ENCODE measurements at regions not wholly inside any gene's neighbourhood (a gene's known extent, or its start where the extent isn't known, plus 50 kb on each side); places are given as distances from the start of the nearest gene placed in this dataset.

DNA sequence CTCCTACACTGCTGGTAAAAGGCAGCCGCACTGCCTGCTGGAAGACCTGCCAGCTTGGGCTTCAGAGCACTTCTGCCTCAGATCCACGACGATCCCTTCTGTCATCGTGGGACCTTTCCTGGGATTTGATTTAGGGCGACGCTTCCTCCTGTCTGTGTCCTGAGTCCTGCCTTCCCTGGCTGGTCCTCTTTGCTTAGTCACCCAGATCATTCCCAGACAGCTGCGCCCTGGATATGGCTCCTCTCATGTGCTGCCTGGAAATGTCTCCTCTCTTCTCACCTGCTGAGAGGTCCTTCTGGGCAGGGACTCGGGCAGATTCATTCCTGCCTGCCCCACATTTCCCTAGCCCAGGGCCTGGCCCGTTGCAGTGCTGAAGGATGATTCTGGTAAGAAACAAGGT is 72.4 kb upstream of the POU3F1 start:
- H3K27me3 Mint-ChIP-seq, result no peaks in the 10 kb centered on the region
- H3K4me3 Mint-ChIP-seq, result no peak overlapping the region
- POLR2A ChIA-PET, result no interaction called here

DNA sequence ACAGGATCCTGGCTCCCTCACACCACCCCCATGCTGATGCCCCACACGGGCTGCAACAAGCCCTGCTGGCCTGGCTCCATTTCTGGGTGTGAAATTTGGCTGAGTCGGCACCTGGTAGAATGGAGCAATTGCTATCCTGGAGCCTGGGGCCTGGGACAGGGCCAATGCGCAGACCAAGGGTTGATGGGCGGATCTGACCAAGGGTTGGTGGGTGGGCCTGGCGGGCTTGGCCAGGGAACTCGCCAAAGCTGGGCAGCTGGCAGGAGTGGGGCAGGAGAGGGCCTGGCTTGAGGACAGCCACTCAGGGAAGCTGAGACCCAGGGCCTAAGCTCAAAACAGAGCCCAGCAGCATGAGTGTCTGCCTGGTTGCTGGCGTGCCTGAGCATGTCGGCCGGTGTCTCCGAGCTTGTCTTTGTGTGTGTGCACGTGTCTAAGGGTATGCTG is 70.9 kb upstream of the POU3F1 start:
- no peak for DNase-seq
- Mint-ChIP-seq H3K4me3 (no peak overlapping the region), H3K4me1 (no peaks in the 10 kb centered on the region), H3K36me3 (ENCODE audit: low read depth) (no peaks in the 10 kb centered on the region), H3K27me3 (no peaks in the 10 kb centered on the region), H3K27ac (no peak overlapping the region), H3K9me3 (no peaks in the 10 kb centered on the region)
- CTCF ChIA-PET, result interaction anchor here (1.4 kb wide), 1 partner anchor 13 kb away, joined by 3 read pairs; no protein-coding TSS in a partner anchor
- POLR2A ChIA-PET, result no interaction called here

More for the DNA sequence above, 72.4 kb upstream of the POU3F1 start:
- Mint-ChIP-seq H3K9me3 (no peaks in the 10 kb centered on the region), H3K4me1 (no peaks in the 10 kb centered on the region), H3K36me3 (ENCODE audit: low read depth) (no peaks in the 10 kb centered on the region), H3K27ac (no peak overlapping the region)
- DNase-seq, result no peak
- CTCF ChIA-PET, result interaction anchor here (0.8 kb wide), 1 partner anchor 13 kb away, joined by 3 read pairs; no protein-coding TSS in a partner anchor

GRCh38 chr1:38115682-38116202 is 69.1 kb upstream of the POU3F1 start:
- no peaks in the 10 kb centered on the region for H3K36me3 Mint-ChIP-seq (ENCODE audit: low read depth)
- H3K4me1 Mint-ChIP-seq, result no peaks in the 10 kb centered on the region
- H3K27ac Mint-ChIP-seq, result no peak overlapping the region
- ChIA-PET POLR2A (no interaction called here), CTCF (no interaction called here)
- no peaks in the 10 kb centered on the region for H3K27me3 Mint-ChIP-seq
- no peak for DNase-seq
- no peak overlapping the region for H3K4me3 Mint-ChIP-seq
- no peaks in the 10 kb centered on the region for H3K9me3 Mint-ChIP-seq

DNA sequence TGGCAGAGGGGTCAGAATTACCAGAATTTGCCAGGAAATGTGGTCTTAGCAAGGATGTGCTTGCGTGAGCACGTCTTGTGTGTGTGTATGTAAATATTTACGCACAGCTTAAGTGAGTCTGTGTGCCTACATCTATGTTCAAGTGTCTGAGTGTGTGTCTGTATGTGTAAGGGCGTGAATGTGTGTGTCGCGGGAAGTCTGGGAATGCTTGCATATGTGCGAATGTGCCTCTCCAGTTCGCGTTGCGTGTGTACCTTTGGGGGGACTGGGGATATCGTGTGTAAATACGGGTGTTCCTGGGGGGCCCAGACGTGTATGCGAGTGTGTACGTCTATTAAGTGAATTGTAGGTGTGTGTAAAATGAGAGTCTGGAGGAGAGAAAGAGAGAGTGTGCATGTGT is 68.6 kb upstream of the POU3F1 start:
- no peak for DNase-seq
- ChIA-PET POLR2A (no interaction called here), CTCF (no interaction called here)
- Mint-ChIP-seq H3K4me3 (no peak overlapping the region), H3K4me1 (no peaks in the 10 kb centered on the region), H3K36me3 (ENCODE audit: low read depth) (no peaks in the 10 kb centered on the region), H3K27ac (no peak overlapping the region), H3K9me3 (no peaks in the 10 kb centered on the region), H3K27me3 (peaks cover 2% of the 10 kb centered on the region)

- H3K9me3 Mint-ChIP-seq, result no peaks in the 10 kb centered on the region
- CTCF ChIA-PET, result interaction anchor here (1.1 kb wide), 1 partner anchor 19 kb away, joined by 3 read pairs; no protein-coding TSS in a partner anchor
- DNase-seq, result no peak
Observed at GRCh38 chr1:38114241-38115026, 67.8 kb upstream of the POU3F1 start.

DNA sequence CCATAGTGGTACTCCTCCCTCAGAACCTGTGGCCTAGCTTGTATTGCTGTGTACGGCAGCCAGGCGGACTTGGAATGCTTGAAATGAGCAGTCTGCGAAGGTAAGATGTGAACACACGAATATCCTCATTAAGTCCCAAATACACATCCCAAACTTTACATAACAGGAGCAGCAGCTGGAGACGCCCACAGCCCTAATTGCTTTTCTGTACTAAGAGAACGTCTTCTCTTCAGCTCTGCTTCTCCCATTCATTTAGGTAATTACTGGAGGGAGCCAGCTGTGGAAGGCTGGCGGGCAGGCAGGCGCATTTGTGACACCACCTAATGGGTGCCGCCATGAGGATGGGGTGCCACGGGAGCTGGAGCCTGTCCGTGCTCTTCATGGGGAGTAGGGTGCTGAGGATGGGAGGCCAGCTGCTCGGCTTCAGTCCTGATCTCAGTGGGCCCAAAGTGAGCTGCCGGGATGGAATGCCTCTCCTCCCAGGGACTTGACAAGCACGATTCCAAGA is 66.6 kb upstream of the POU3F1 start:
- H3K27me3 Mint-ChIP-seq, result peaks cover 6% of the 10 kb centered on the region
- no peak for DNase-seq
- H3K4me3 Mint-ChIP-seq, result no peak overlapping the region
- no peaks in the 10 kb centered on the region for H3K9me3 Mint-ChIP-seq
- H3K4me1 Mint-ChIP-seq, result no peaks in the 10 kb centered on the region
- no peaks in the 10 kb centered on the region for H3K36me3 Mint-ChIP-seq (ENCODE audit: low read depth)
- POLR2A ChIA-PET, result no interaction called here
- CTCF ChIA-PET, result interaction anchor here (1.0 kb wide), 1 partner anchor 24 kb away, joined by 3 read pairs; no protein-coding TSS in a partner anchor
- H3K27ac Mint-ChIP-seq, result no peak overlapping the region

More at GRCh38 chr1:38114241-38115026, 67.8 kb upstream of the POU3F1 start:
- H3K27me3 Mint-ChIP-seq, result peaks cover 2% of the 10 kb centered on the region
- H3K36me3 Mint-ChIP-seq (ENCODE audit: low read depth), result no peaks in the 10 kb centered on the region
- POLR2A ChIA-PET, result no interaction called here
- no peaks in the 10 kb centered on the region for H3K4me1 Mint-ChIP-seq
- H3K4me3 Mint-ChIP-seq, result no peak overlapping the region
- no peak overlapping the region for H3K27ac Mint-ChIP-seq

DNA sequence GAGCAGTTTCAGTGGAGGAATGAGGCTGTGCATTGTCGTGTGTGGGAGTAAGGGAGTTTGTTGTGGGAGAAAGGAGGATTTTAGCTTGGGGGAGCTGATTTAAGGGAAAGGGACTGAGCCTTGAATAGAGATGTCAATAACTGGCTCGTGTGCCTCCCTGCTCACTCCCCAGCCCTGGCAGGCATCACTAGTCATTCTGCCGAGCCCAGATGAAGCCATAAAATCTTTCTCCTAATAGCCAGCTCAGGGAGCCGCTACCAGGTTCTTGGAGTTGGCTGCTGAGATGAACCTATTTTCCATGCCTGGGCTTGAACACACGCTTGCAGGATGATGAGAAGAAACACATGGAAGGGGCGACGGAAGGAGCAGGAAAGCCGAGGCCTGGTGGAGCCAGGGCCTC is 65.0 kb upstream of the POU3F1 start:
- H3K4me3 Mint-ChIP-seq, result no peak overlapping the region
- peaks cover 6% of the 10 kb centered on the region for H3K27me3 Mint-ChIP-seq
- no peak for DNase-seq
- H3K36me3 Mint-ChIP-seq (ENCODE audit: low read depth), result no peaks in the 10 kb centered on the region
- ChIA-PET POLR2A (no interaction called here), CTCF (no interaction called here)
- H3K27ac Mint-ChIP-seq, result no peak overlapping the region
- H3K9me3 Mint-ChIP-seq, result no peaks in the 10 kb centered on the region
- no peaks in the 10 kb centered on the region for H3K4me1 Mint-ChIP-seq

- H3K27me3 Mint-ChIP-seq, result peaks cover 7% of the 10 kb centered on the region
- no peak for DNase-seq
- no peak overlapping the region for H3K4me3 Mint-ChIP-seq
- CTCF ChIA-PET, result no interaction called here
- no peaks in the 10 kb centered on the region for H3K36me3 Mint-ChIP-seq (ENCODE audit: low read depth)
- no peaks in the 10 kb centered on the region for H3K4me1 Mint-ChIP-seq
- no peak overlapping the region for H3K27ac Mint-ChIP-seq
- POLR2A ChIA-PET, result no interaction called here
- H3K9me3 Mint-ChIP-seq, result no peaks in the 10 kb centered on the region
Observed at GRCh38 chr1:38105267-38105666, 58.7 kb upstream of the POU3F1 start.

DNA sequence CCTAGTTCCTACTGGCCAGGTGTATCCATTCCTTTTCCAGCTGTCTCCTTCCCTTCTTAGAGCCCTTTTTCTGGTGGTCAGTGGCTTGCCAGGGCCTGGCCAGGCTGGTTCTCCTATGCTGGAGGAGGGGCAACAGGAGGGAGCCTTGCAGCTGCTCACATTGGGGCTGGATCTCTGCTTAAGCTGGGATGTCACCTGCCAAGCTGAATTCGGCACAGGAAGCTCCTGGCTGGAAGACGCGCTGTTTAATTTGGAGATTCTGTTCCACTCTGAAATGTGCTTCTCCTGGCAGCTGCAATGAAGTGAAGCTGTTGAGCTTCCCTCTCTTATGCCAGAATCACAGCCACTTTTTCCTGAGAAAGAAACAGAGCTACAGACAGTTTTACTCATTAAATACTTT is 56.0 kb upstream of the POU3F1 start:
- H3K36me3 Mint-ChIP-seq (ENCODE audit: low read depth), result no peaks in the 10 kb centered on the region
- no peaks in the 10 kb centered on the region for H3K9me3 Mint-ChIP-seq
- no peak overlapping the region for H3K27ac Mint-ChIP-seq
- no peak for DNase-seq
- peaks cover 4% of the 10 kb centered on the region for H3K27me3 Mint-ChIP-seq
- no peak overlapping the region for H3K4me3 Mint-ChIP-seq
- CTCF ChIA-PET, result interaction anchor here (0.7 kb wide), 1 partner anchor 404 kb away, joined by 4 read pairs; no protein-coding TSS in a partner anchor
- POLR2A ChIA-PET, result no interaction called here
- H3K4me1 Mint-ChIP-seq, result no peaks in the 10 kb centered on the region

DNA sequence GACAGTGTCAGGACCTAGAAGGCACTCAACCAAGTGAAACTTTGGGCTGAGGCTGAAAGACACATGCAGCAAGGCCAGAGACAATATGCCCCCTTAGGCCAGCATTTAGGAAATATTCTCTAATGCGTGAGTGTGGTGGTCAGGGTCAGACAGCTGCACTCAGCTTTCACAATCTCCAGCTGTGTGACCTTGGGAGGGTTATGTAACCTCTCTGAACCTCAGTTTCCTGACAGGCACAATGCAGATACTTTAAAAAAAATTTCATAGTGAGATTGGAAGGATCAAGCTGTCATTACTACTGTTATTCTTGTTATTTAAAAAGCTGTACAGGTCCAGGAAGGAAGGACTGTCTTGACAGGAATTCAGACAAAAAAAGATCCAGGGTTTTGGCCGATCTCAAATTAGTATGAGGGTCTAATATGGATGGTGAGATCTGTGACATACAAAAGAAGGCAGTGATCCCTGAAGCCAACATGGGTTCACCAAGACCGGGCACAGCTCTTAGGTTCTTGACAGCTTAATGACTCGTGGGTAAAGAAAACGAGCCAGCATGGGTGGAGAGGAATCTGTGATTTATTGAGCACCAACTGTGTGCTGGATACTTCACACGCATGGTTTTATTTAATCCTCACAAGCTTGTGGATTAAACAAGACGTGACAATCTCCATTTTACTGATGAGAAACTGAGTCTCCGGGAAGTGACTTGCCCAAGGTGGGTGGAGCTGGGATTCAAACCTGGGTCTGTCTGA is 54.6 kb upstream of the POU3F1 start:
- Mint-ChIP-seq H3K4me1 (no peaks in the 10 kb centered on the region), H3K27ac (no peak overlapping the region), H3K36me3 (ENCODE audit: low read depth) (no peaks in the 10 kb centered on the region), H3K4me3 (no peak overlapping the region), H3K9me3 (no peaks in the 10 kb centered on the region), H3K27me3 (peaks cover 4% of the 10 kb centered on the region)
- ChIA-PET POLR2A (no interaction called here), CTCF (interaction anchor here (0.6 kb wide), 1 partner anchor 1486 kb away, joined by 3 read pairs; no protein-coding TSS in a partner anchor)
- no peak for DNase-seq

GRCh38 chr1:38098101-38098847 is 51.7 kb upstream of the POU3F1 start:
- Mint-ChIP-seq H3K36me3 (ENCODE audit: low read depth) (no peaks in the 10 kb centered on the region), H3K27me3 (peaks cover 13% of the 10 kb centered on the region), H3K4me3 (no peak overlapping the region), H3K4me1 (no peaks in the 10 kb centered on the region), H3K27ac (no peak overlapping the region), H3K9me3 (no peaks in the 10 kb centered on the region)
- no peak for DNase-seq
- ChIA-PET POLR2A (no interaction called here), CTCF (no interaction called here)

DNA sequence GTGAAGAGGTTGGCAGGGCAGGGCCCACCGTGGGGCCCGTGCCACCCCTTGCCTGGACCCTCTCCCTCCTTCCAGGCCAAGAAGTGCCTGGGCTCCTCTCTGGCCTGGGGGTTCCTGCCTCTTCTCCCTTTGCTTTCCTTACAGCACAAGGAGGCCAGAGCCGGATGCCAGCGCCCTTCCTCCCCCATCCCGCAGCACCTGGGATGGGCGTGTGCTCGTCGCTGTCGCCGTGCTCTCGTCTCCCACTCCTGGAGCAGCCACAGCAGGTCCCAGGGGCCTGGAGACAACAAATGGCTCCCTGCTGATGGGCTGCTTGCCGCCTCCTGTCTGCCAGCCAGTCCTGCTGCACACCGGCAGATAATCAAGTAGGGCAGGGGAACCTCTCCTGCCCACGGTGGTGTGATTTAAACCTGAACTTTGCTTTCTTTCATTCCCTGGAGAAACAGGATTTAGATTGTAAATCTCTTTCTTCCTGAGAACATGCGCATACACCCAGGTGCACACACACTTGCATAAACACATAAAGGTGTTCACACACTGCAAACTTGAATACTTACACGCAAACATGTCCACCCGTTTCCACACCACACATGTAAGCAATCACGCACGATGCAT is 50.8 kb upstream of the POU3F1 start:
- H3K36me3 Mint-ChIP-seq (ENCODE audit: low read depth), result no peaks in the 10 kb centered on the region
- H3K9me3 Mint-ChIP-seq, result no peaks in the 10 kb centered on the region
- no peak overlapping the region for H3K4me3 Mint-ChIP-seq
- DNase-seq, result no peak
- no peaks in the 10 kb centered on the region for H3K4me1 Mint-ChIP-seq
- CTCF ChIA-PET, result no interaction called here
- no peak overlapping the region for H3K27ac Mint-ChIP-seq
- POLR2A ChIA-PET, result no interaction called here
- H3K27me3 Mint-ChIP-seq, result peaks cover 15% of the 10 kb centered on the region

Data from activated CD4-positive, alpha-beta T cell treated with anti-CD3 and anti-CD28 coated beads, Interleukin-2, amount 10 ng/mL, durations not matched to agents 7 days and 5 days (primary cell).